Activated naive CD4-positive, alpha-beta T cell (primary cell): ENCODE measurements at regions not wholly inside any gene's neighbourhood (a gene's known extent, or its start where the extent isn't known, plus 50 kb on each side); places are given as distances from the start of the nearest gene placed in this dataset.
"Not testable (repeated sequence)": the region's sequence is repeated elsewhere in the genome, so short reads cannot be mapped to it uniquely, and the experiment has no call there.

Experiments used
- DNase-seq, 4 experiments: peaks; one replicate each; lab custom pipeline; 2025; lab: John Stamatoyannopoulos, UW

- DNase-seq, result no peak
Measured at GRCh38 chr12:76664731-76665130, 99.2 kb upstream of the ZDHHC17 start.

GRCh38 chr12:76666290-76666835 is 97.6 kb upstream of the ZDHHC17 start:
- DNase-seq, result no peak

- DNase-seq, result no peak
Measured at GRCh38 chr12:76669981-76670380, 93.9 kb upstream of the ZDHHC17 start.

- no peak for DNase-seq
Measured at GRCh38 chr12:76670776-76671175, 93.1 kb upstream of the ZDHHC17 start.

- DNase-seq, result no peak
Measured at GRCh38 chr12:76674669-76675315, 89.1 kb upstream of the ZDHHC17 start.

DNA sequence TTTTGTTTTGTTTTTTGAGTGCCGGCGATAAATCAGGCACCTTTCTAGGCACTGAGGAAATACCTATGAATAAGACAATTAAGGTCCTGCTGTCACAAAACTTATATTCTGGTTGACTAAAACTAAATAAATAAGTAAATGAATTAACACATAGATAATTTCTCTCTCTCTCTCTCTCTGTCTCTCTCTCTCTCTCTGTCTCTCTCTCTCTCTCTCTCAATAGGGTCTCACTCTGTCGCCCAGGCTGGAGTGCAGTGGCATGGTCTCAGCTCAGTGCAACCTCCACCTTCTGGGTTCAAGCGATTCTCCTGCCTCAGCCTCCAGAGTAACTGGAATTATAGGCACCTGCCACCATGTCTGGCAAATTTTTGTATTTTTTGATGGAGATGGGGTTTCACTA is 87.7 kb upstream of the ZDHHC17 start:
- DNase-seq, result not testable (repeated sequence)

- DNase-seq, result no peak
Measured at GRCh38 chr12:76678992-76679391, 84.9 kb upstream of the ZDHHC17 start.

DNA sequence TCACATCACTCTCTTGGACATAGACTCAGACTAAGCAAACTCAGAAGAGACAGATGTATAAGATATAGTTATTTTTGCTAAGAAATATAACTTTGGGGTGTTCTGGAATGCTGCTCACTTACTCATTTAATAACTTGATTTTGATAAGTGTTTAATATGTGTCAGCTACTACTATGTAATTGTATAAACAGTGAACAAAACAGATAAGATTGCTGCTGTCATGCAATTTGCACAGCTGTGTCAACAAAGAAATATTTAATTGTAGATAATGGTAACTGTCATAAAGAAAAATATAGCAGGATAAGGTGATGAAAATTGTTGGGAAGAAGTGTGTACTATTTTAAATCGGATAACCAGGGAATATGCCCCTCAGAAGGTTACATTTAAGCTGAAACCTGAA is 84.1 kb upstream of the ZDHHC17 start:
- no peak for DNase-seq

DNA sequence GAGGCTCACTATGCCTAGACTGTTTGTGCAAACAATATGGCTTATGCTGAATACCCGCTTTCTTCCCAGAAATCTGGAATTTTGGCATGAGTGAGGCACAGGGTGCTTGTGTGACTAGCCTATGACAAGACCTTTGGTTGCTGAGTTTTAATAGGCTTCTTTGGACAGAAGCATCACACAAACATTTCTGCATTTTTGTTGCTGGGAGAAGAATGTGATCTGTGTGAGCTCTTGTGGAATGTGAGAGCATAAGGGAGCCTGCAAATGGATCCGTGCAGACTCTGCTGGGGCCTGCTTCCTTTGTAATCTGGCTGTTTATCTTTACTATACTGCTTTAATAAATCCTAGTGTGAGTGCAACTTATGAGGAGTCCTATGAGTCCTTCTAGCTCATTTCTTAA is 83.0 kb upstream of the ZDHHC17 start:
- no peak for DNase-seq

DNA sequence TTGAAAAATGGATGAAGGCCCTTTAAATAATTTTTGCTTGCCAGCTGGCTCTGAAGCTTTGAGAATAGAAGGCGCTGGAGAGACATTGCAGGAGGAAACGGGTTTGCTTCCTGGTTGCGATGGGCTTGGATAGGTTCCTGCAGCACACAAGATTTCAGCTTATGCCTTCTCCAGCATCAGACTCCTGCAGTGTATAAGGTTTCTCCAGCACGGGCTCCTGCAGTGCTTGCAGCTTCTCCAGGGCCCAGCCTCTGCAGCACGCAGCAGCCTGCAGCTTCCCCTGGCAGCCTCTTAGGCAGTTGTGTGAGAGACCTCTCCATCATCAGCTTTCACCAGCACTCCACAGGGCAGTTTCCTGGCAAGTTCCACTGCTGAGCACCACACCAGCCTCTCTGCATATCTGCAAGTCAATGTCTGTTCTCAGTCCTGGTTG is 78.7 kb upstream of the ZDHHC17 start:
- no peak for DNase-seq

GRCh38 chr12:76687981-76688380 is 75.9 kb upstream of the ZDHHC17 start:
- no peak for DNase-seq

DNA sequence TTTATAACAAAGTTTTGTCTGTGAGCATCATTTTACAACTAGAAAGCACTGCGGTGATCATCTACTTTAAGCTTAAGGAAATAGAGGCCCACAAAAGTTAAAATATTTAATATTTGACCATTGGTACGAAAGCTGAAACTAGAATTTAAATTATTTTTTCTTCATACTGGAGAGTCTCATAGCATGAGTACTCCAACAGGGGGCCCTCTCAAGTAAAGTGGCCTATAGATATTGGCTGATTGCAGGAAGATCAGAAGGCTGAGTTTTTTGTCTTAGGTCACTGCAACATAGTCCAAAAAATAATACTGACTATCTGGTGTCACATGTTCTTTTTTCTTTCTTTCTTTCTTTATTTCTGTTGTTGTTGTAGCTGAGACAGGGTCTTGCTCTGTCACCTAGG is 75.3 kb upstream of the ZDHHC17 start:
- DNase-seq, result no peak

DNA sequence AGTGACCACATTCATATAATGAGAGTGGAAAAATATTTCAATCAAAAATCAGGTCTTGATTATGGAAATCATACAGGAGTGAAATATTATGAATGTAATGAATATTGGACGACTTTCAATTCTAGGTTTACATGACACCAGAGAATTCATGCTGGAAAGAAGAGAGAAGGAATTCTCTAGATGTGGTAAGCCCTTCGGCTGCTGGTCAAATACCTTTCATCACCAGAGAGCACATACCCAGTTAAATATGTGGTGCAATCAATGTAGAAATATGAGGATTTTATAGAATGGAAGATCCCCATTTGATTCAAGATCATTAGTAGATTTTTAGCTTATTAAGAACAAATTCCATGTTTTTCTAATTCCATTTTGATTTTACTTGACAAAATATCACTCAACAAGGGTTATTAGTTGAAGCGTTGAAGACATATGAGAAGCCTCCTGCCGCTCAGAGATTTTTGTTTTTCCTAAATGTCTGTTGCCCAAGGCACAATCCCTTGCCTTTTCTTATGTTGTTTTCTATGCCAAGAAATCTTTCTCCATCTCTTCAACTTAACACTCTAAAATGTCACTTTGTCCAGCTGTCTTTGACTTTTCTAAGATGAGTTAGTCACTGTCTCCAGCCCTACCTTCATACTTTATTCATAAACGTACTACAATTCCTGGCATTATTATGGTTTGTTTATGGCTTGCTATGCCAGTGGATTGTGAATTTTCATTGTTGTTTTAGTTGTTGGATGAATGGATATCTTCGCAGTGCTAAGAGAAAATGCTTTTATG is 72.8 kb upstream of the ZDHHC17 start:
- no peak for DNase-seq

DNA sequence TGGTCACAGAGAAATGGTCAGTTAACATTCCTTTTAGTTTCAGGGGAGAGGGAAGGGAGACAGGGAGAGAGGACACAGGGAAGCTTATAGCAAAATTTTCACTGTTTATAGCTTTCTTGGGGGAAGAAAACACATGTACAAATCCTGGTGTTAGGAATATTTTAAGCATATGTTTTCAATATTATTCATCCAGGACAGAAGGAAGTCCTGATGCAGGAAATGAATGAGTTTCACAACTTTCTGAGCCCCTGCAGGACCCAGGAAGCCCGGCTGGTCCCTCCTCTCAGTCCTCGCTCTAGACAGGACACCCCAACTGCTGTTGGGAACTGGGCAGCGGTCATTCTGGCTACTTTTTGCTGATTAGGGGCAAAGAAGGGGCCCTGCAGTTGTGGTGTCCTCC is 71.1 kb upstream of the ZDHHC17 start:
- DNase-seq, result no peak

GRCh38 chr12:76694369-76694768 is 69.5 kb upstream of the ZDHHC17 start:
- no peak for DNase-seq

DNA sequence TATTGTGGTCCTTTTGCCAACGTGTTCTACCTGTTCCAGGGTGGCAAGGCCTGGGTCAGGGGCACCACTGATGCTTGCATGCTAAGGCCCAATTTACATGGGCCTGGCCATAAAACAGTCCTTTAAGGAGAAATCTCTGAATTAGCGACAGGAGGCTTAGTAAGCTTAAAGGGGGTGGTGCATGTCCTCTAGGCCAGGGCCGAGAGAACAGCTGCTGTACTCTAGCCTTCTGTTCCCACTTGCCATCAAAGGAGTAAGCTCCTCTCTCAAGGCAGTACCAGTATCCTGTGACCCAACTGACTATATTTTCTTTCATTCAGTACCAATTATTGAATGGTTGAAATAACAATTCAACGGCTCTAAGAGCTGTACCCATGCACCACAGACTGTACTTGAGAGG is 67.7 kb upstream of the ZDHHC17 start:
- DNase-seq, result no peak

- DNase-seq, result no peak
Measured at GRCh38 chr12:76697849-76698248, 66.1 kb upstream of the ZDHHC17 start.

- no peak for DNase-seq
Measured at GRCh38 chr12:76698316-76698715, 65.6 kb upstream of the ZDHHC17 start.

DNA sequence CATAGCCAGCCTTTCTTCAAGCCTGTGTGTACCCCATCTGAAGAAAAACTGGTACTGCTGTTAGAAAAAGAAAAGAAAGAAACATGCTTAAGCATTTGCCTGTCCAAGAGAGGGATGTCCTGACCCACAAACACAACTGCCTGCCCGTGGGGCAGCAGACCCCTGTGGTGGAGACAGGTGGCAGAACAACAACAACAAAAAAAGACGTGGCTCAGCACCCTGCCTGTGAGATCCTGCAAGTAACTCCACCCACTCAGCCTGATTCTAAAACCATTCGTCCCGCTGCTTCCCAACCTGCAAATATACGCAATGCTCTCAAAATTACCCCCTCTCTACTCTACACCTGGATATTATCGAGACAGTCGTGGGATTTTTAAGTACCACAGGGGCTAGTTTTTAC is 64.9 kb upstream of the ZDHHC17 start:
- no peak for DNase-seq

DNA sequence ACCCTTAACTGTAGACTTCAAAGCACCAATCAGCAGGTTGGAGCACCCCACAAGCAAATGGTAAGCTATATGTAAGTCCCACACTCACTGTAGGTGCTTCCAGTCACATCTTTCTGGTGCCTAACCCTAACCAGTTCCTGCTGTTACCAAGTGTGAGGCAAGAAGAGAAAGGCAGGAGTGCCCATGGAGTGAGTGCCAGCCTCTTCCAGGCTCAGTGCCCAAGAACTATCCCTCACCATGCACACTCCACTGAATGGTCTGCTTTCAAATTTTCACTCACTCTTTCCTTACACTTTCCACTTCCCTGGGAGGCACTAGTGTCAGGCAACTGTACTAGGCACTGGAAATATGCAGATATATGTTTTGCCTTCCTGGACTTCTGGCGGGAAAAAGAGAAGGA is 62.2 kb upstream of the ZDHHC17 start:
- no peak for DNase-seq

DNA sequence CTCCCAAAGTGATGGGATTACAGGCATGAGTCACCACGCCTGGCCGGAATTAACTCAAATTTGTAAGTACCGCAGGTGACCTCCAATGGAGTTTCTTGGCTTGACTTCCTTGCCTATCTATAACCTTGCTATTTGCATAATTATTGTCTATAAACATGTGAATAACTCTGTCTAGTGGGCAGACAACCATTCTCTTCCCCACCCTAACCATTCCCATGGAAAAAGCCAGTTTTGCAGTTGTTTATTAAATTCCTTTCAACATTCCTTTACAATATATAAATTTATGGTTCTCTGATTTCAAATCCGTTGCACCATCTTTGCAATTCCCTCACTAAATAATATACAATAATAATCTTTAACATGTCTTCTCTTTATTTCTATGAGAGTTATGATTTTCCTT is 61.0 kb upstream of the ZDHHC17 start:
- no peak for DNase-seq

DNA sequence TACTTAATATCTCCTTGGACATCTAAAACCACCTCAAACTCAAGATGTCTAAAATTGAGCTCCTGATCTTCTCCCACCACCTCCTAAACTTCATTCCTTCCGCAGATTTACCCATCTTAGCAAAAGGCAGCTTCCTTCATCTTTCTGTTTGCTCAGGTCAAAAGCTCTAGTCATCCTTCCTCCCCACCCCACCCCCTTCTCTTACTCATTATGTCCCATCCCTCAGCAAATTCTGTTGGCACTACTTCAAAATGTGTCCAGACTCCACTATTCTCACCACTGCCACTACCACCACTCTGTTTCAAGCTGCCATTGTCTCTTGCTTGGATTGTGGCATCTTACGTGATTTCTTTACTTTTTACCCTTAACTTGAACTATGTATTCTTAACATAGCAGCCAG is 59.2 kb upstream of the ZDHHC17 start:
- DNase-seq, result no peak

- DNase-seq, result no peak
Measured at GRCh38 chr12:76706101-76706500, 57.8 kb upstream of the ZDHHC17 start.

DNA sequence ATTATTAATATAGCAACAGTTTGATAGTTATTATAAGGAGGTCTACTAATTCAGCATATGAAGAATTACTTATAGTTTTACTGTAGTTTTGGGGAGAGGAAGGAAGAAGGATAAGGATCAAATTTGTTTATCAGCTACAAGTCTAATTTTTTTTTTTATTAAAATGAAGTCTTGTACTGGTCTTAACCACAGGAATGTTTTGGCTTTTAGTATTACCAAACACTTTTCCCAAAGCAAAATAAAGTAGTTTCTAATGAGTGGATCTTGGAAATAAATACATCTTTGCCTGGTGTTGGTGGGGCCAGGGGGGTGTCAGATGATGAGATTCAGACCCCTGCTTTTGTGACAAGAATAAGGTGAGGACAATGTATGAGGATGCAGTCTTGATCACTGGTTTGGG is 57.2 kb upstream of the ZDHHC17 start:
- DNase-seq, result no peak
